A549 (cell line): ENCODE measurements at regions not wholly inside any gene's neighbourhood (a gene's known extent, or its start where the extent isn't known, plus 50 kb on each side); places are given as distances from the start of the nearest gene placed in this dataset.
A peak's percentile ranks its signal among the peaks of the same experiment; 100 is the strongest.

ENCODE experiments used
- CEBPB ChIP-seq, 2 experiments: fragments of >200 bp in 1 of 2; sonication (Bioruptor Twin) in 1 of 2; formaldehyde crosslinking in 1 of 2; IDR thresholded peaks; 2 replicates each; pipeline ENCODE4 v1.6.1; 2012 to 2016
- CHD4 ChIP-seq: fragments of 200-600 bp; sonication (generic); IDR thresholded peaks from 2 replicates; pipeline ENCODE4 v1.6.1; 2016; ENCODE audit warnings: antibody characterized with exemption, mild to moderate bottlenecking, borderline replicate concordance
- GATA3 ChIP-seq: IDR thresholded peaks from 2 replicates; pipeline ENCODE4 v1.6.1; 2012; ENCODE audit warnings: borderline replicate concordance
- MAFK ChIP-seq: fragments of 450-650 bp; IDR thresholded peaks from 2 replicates; pipeline ENCODE4 v1.6.1; 2014; ENCODE audit not compliant: partially characterized antibody
- POLR2A ChIP-seq: IDR thresholded peaks from 2 replicates; pipeline ENCODE4 v1.6.1; 2012; ENCODE audit warnings: mild to moderate bottlenecking, low read length
- RCOR1 ChIP-seq: fragments of 150-350 bp; IDR thresholded peaks from 2 replicates; pipeline ENCODE4 v1.6.1; 2014; ENCODE audit warnings: antibody characterized with exemption, low read length, low read depth
- TF ChIP-seq, protein P1 (sequence below): fragments of >200 bp; sonication (Bioruptor Twin); formaldehyde crosslinking; IDR thresholded peaks from 3 replicates; pipeline ENCODE4 v1.5.1; 2016

DNA sequence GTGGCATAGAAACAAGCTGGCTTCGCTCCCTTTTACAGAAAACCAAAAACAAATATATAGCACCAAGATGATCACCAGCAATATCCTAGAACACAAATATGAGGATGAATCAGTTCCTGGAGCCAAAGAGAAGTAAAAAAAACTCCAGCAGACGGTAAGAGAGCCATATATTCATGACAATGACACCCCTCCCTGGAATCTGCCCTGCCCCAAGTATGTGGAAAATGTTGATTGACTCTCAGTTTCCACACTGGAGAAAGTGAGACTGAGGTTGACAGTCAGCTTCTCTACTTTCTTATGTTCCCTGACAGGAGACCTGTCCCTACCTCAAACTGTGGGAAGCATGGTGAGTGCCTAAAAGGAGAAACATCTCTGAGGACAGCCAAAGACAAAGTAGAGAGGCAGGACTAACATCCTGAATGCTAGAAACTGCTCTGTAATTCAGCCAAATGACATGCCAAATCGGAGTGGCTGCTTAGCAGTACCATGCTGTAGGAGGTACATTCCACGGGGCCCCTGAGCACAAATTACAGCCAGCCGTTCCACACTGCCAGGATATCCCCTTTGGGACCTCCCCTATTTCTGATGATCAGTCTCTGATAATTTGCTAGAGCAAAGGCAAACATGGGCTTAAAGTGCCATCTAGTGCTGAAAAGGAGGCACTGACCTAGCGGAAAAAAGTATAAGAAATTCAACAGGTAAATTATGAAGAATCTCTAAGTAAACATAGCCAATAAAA, 424.0 kb upstream of the RGMB start:
- no peak for TF ChIP-seq GATA3
- TF ChIP-seq, protein P1, sequence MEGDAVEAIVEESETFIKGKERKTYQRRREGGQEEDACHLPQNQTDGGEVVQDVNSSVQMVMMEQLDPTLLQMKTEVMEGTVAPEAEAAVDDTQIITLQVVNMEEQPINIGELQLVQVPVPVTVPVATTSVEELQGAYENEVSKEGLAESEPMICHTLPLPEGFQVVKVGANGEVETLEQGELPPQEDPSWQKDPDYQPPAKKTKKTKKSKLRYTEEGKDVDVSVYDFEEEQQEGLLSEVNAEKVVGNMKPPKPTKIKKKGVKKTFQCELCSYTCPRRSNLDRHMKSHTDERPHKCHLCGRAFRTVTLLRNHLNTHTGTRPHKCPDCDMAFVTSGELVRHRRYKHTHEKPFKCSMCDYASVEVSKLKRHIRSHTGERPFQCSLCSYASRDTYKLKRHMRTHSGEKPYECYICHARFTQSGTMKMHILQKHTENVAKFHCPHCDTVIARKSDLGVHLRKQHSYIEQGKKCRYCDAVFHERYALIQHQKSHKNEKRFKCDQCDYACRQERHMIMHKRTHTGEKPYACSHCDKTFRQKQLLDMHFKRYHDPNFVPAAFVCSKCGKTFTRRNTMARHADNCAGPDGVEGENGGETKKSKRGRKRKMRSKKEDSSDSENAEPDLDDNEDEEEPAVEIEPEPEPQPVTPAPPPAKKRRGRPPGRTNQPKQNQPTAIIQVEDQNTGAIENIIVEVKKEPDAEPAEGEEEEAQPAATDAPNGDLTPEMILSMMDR: peak; percentile 19; the same call in 2 of the 3 replicates
- TF ChIP-seq CHD4: no peak
- TF ChIP-seq CEBPB (IDR thresholded peaks at IDR 0.05): no peak
- no peak for TF ChIP-seq POLR2A
- TF ChIP-seq MAFK: no peak
- TF ChIP-seq RCOR1: no peak
